ENCODE measurements at regions not wholly inside any gene's neighbourhood (a gene's known extent, or its start where the extent isn't known, plus 50 kb on each side); places are given as distances from the start of the nearest gene placed in this dataset.

GRCh38 chr3:106745344-106746168 lies 631.7 kb upstream of the CCDC54 start:
- H3K27me3 ChIP-seq (replicated peaks), result no peaks in the 10 kb centered on the region
- in situ Hi-C loops (cut with HindIII; ENCODE audit: low pct_ligation_motif_present, low sequenced_read_pairs), result no loop called here
- DNase-seq, result peak; percentile 66
- no peak for TF ChIP-seq CTCF (IDR thresholded peaks at IDR 0.05; ENCODE audit: low read depth, low read length, missing control alignments)
- H3K27ac ChIP-seq, result no peak overlapping the region
- no peaks in the 10 kb centered on the region for H3K36me3 ChIP-seq (replicated peaks)
- no peak overlapping the region for H3K4me3 ChIP-seq (ENCODE audit: low read depth, low read length)

- no peak overlapping the region for H3K27ac ChIP-seq
Measured at GRCh38 chr3:106746286-106746685, 631.0 kb upstream of the CCDC54 start.

GRCh38 chr3:106748472-106749262 lies 628.6 kb upstream of the CCDC54 start:
- no peak for DNase-seq
- Histone ChIP-seq H3K36me3 (replicated peaks) (no peaks in the 10 kb centered on the region), H3K27ac (no peak overlapping the region), H3K4me3 (ENCODE audit: low read depth, low read length) (no peak overlapping the region), H3K27me3 (replicated peaks) (no peaks in the 10 kb centered on the region)
- no peak for TF ChIP-seq CTCF (IDR thresholded peaks at IDR 0.05; ENCODE audit: low read depth, low read length, missing control alignments)
- in situ Hi-C loops (cut with HindIII; ENCODE audit: low pct_ligation_motif_present, low sequenced_read_pairs), result no loop called here

More at GRCh38 chr3:106746286-106746685, 631.0 kb upstream of the CCDC54 start:
- in situ Hi-C loops (cut with HindIII; ENCODE audit: low pct_ligation_motif_present, low sequenced_read_pairs), result no loop called here
- no peak for DNase-seq
- Histone ChIP-seq H3K36me3 (replicated peaks) (no peaks in the 10 kb centered on the region), H3K27me3 (replicated peaks) (no peaks in the 10 kb centered on the region), H3K4me3 (ENCODE audit: low read depth, low read length) (no peak overlapping the region)
- no peak for TF ChIP-seq CTCF (IDR thresholded peaks at IDR 0.05; ENCODE audit: low read depth, low read length, missing control alignments)

- Histone ChIP-seq H3K4me3 (ENCODE audit: low read depth, low read length) (no peak overlapping the region), H3K36me3 (replicated peaks) (no peaks in the 10 kb centered on the region), H3K27ac (no peak overlapping the region), H3K27me3 (replicated peaks) (no peaks in the 10 kb centered on the region)
- DNase-seq, result no peak
- in situ Hi-C loops (cut with HindIII; ENCODE audit: low pct_ligation_motif_present, low sequenced_read_pairs), result no loop called here
- TF ChIP-seq CTCF (IDR thresholded peaks at IDR 0.05; ENCODE audit: low read depth, low read length, missing control alignments), result no peak
Measured at GRCh38 chr3:106750092-106750491, 627.1 kb upstream of the CCDC54 start.

- Histone ChIP-seq H3K36me3 (replicated peaks) (no peaks in the 10 kb centered on the region), H3K4me3 (ENCODE audit: low read depth, low read length) (no peak overlapping the region), H3K27ac (no peak overlapping the region), H3K27me3 (replicated peaks) (no peaks in the 10 kb centered on the region)
- no peak for TF ChIP-seq CTCF (IDR thresholded peaks at IDR 0.05; ENCODE audit: low read depth, low read length, missing control alignments)
- in situ Hi-C loops (cut with HindIII; ENCODE audit: low pct_ligation_motif_present, low sequenced_read_pairs), result no loop called here
- DNase-seq, result no peak
Measured at GRCh38 chr3:106755336-106755735, 621.9 kb upstream of the CCDC54 start.

All from brain microvascular endothelial cell (primary cell).